GM10248 (cell line): ENCODE measurements at regions not wholly inside any gene's neighbourhood (a gene's known extent, or its start where the extent isn't known, plus 50 kb on each side); places are given as distances from the start of the nearest gene placed in this dataset.

Source experiments
- CTCF ChIA-PET: fragments of 300-600 bp; sonication (Branson Sonifier 250); formaldehyde crosslinking; extraction: SDS; loops from one replicate; lab custom pipeline; 2021; ENCODE audit warnings: antibody characterized with exemption; lab: Yijun Ruan, JAX
- POLR2A ChIA-PET: fragments of 350-650 bp; sonication (Branson Sonifier 250); formaldehyde crosslinking; extraction: SDS; loops from one replicate; lab custom pipeline; 2020; ENCODE audit warnings: antibody characterized with exemption; lab: Yijun Ruan, JAX
- DNase-seq: peaks from one replicate; pipeline ENCODE4 v3.0.0; 2012; ENCODE audit errors: extremely low spot score
- TF ChIP-seq, protein P1 (sequence below): IDR thresholded peaks from 2 replicates; pipeline ENCODE4 v1.5.1; 2012; ENCODE audit warnings: mild to moderate bottlenecking, low read depth; ENCODE audit errors: extremely low read depth, missing control alignments, control extremely low read depth

DNA sequence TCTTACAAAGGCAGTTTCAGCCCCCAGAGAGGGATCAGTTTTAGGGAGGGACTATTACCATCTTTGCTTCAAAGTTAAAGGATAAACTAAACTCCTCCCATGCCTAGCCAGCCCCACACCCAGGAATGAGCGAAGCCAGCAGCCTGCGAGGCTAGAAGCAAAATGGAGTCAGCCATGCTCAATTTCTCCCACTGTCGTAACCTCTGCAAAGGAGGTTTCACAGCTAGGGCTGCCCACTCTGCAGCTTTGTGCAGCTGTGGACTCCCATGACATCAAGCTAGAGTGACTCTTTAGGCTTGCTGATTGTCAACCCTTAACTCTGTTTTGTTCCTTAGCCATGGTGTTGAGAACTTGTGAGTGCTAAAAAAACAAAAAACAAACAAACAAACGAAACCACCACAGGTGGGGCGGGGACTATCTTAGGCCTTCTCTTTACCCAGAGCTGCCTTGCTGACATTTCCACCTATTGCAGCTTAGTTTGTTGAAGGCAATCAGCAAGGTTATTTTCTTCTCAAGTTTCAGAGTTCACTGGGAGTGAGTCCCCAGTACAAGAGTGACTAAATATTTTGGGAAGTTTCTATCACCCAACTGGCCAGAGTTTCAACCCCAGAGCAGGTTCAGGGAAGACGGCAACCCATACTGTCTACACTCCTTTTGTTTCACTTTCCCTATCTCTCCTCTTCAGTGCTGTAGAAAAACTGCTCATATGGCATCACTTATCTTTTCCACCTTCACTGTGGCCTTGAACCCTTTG is 592.1 kb downstream of the XIRP2 start:
- POLR2A ChIA-PET, result no interaction called here
- CTCF ChIA-PET, result interaction anchor here (1.0 to 1.1 kb wide), 2 partner anchors 10 to 15 kb away, joined by 3 read pairs; no protein-coding TSS in a partner anchor
- no peak for DNase-seq
- TF ChIP-seq, protein P1, sequence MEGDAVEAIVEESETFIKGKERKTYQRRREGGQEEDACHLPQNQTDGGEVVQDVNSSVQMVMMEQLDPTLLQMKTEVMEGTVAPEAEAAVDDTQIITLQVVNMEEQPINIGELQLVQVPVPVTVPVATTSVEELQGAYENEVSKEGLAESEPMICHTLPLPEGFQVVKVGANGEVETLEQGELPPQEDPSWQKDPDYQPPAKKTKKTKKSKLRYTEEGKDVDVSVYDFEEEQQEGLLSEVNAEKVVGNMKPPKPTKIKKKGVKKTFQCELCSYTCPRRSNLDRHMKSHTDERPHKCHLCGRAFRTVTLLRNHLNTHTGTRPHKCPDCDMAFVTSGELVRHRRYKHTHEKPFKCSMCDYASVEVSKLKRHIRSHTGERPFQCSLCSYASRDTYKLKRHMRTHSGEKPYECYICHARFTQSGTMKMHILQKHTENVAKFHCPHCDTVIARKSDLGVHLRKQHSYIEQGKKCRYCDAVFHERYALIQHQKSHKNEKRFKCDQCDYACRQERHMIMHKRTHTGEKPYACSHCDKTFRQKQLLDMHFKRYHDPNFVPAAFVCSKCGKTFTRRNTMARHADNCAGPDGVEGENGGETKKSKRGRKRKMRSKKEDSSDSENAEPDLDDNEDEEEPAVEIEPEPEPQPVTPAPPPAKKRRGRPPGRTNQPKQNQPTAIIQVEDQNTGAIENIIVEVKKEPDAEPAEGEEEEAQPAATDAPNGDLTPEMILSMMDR, result no peak

DNA sequence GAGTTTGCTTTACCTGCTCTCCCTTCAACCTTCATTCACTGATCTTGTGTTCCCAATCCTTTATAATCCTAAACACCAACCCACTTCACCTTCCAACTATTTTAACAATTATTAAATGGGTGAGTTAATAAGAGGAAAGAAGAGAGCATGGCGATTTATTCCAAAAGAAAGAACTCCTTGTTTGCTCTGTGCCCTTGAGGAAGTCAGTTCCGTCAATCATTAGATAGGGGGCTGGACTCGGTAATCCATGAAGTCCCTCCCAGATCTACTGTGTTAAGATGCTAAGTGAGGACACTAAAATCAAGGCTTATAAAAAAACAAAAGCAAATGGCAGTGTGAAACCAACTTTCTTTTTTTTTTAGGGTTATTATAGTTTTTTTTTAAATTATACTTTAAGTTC is 589.9 kb downstream of the XIRP2 start:
- DNase-seq, result no peak
- TF ChIP-seq, protein P1, result no peak
- ChIA-PET POLR2A (no interaction called here), CTCF (no interaction called here)

DNA sequence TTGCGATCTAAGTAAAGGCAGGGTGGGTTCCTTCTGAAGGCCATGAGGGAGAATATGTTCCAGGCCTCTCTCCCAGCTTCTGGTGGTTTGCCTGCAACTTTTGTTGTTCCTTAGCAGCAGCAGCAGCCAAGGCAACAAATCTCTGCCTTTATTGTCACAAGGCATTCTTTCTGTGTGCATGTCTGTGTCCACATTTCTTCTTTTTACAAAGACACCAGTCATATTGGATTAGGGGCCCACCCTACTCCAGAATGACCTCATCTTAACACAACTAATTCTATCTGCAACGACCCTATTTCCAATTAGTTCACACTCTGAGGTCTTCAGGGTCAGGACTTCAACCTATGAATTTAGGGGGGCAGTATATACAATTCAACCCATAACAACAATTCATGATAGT is 587.5 kb downstream of the XIRP2 start:
- DNase-seq, result no peak
- TF ChIP-seq, protein P1, result no peak
- CTCF ChIA-PET, result no interaction called here
- POLR2A ChIA-PET, result no interaction called here

DNA sequence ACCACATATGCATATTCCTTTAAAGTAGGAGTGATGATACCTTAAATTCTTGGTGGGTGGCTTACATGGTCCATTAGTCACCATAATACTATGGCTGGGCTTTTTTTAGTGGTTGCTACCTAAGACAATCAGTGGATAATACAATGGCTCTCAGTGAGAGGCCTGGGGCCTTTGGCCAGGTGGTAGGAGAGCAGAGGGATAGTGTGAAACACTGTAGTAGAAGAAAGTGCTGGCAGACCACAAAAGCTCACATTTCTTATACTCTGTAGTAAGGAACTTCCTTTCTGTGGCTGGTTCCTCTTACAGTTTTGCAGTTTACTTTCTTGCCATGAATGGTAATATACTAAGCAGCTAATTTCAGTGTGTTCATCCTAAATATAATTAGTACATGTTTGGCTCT is 583.5 kb downstream of the XIRP2 start:
- TF ChIP-seq, protein P1, result no peak
- POLR2A ChIA-PET, result no interaction called here
- no peak for DNase-seq
- CTCF ChIA-PET, result interaction anchor here (0.8 to 1.2 kb wide), 3 partner anchors 10 to 46 kb away, joined by 3 to 4 read pairs (median 3); no protein-coding TSS in a partner anchor

DNA sequence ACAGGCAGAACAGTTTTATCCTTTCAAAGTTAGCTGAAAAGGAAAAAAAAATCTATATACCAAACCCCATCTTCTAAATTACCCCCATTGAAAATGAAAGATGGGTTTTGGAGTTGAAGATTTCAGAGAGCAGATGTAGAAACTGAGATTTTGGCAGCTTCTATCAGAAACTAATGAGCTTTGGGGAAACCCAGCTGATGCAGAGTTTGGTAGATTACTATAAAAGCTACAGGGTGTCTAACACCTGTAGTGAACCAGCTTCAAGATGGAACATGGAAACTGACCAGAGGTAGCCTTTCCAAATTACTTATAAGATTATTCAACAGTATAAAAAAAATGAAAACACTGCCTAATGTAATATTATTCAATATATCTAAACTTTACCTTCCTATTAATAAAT is 583.1 kb downstream of the XIRP2 start:
- ChIA-PET CTCF (interaction anchor here (0.8 to 1.3 kb wide), 4 partner anchors 8 to 46 kb away, joined by 3 to 4 read pairs (median 3); no protein-coding TSS in a partner anchor), POLR2A (no interaction called here)
- DNase-seq, result no peak
- TF ChIP-seq, protein P1, result no peak

DNA sequence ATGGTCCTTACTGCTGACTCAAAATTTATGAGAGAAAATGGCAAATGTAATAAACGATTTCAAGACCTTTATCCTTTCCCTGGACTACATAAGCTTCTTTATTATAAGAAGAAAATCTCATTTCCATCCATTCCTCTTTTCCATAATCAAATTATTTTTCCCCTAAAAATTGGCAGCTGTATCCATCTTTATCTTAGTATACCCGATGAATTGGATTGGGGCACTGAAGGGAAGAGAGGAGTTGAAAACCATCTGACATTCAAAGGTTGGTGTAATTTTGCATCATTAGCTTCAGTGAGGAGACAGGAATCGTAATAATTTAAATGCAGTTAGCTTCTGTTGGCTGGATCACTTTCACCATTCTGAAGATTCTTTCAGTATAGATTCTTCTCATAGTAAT is 574.1 kb downstream of the XIRP2 start:
- TF ChIP-seq, protein P1, result no peak
- ChIA-PET CTCF (interaction anchor here (0.9 to 2.0 kb wide), 4 partner anchors 9 to 15 kb away, joined by 3 to 8 read pairs (median 4); no protein-coding TSS in a partner anchor), POLR2A (no interaction called here)
- no peak for DNase-seq
